ENCODE measurements at regions not wholly inside any gene's neighbourhood (a gene's known extent, or its start where the extent isn't known, plus 50 kb on each side); places are given as distances from the start of the nearest gene placed in this dataset.

- BruUV-seq (replicated peaks) = no TSS peak
- no peak overlapping the region for H3K4me3 ChIP-seq
- FAIRE-seq = no peak
- H3K27ac ChIP-seq (ENCODE audit: control insufficient read depth, insufficient read depth) = no peak overlapping the region
- H3K4me1 ChIP-seq (ENCODE audit: control insufficient read depth, insufficient read depth, low read length) = no peaks in the 10 kb centered on the region
- H3K4me2 ChIP-seq (ENCODE audit: control insufficient read depth, insufficient read depth) = no peak overlapping the region
- POLR2A ChIA-PET = no interaction called here
- H3K9ac ChIP-seq (ENCODE audit: control insufficient read depth, insufficient read depth, low read length) = no peak overlapping the region
- in situ Hi-C loops (cut with MboI) = no loop called here
- SMC1A ChIA-PET (ENCODE audit: uncharacterized antibody, unreplicated experiment) = no interaction called here
- H3K9me3 ChIP-seq (replicated peaks; ENCODE audit: control insufficient read depth, insufficient read depth, low read length) = no peaks in the 10 kb centered on the region; the same call in 2 of the 3 replicates
- no peaks in the 10 kb centered on the region for H3K36me3 ChIP-seq (ENCODE audit: control insufficient read depth in 2 of 2, insufficient read depth in 2 of 2, low read length in 1 of 2)
- no peaks in the 10 kb centered on the region for H3K27me3 ChIP-seq (replicated peaks in 1 of 2; ENCODE audit: control insufficient read depth in 2 of 2, insufficient read depth in 2 of 2, low read length in 1 of 2)
- H3K79me2 ChIP-seq (ENCODE audit: control insufficient read depth, insufficient read depth, low read length) = no peaks in the 10 kb centered on the region
- intact Hi-C loops (cut with micrococcal nuclease; ENCODE audit: unreplicated experiment) = no loop called here
- no peaks in the 10 kb centered on the region for H4K20me1 ChIP-seq (ENCODE audit: control insufficient read depth, insufficient read depth)
- no peak for ATAC-seq
- CTCF ChIA-PET = no interaction called here
- RAD21 ChIA-PET (ENCODE audit: unreplicated experiment) = no interaction called here
- TF ChIP-seq TCF7 (IDR thresholded peaks at IDR 0.05; ENCODE audit: borderline replicate concordance) (no peak), NBN (IDR thresholded peaks at IDR 0.05) (no peak), ZNF274 (IDR thresholded peaks at IDR 0.05; ENCODE audit: insufficient read depth, insufficient read length) (no peak), BACH1 (IDR thresholded peaks at IDR 0.05; ENCODE audit: borderline replicate concordance) (no peak), STAT1 (conservative IDR thresholded peaks at IDR 0.05) (no peak), MEF2A (IDR thresholded peaks at IDR 0.05; ENCODE audit: insufficient read depth, low read depth, low read length) (no peak), NFIC (IDR thresholded peaks at IDR 0.05; ENCODE audit: low read depth, low read length) (no peak), SP1 (IDR thresholded peaks at IDR 0.05; ENCODE audit: low read depth, low read length) (no peak), E2F8 (IDR thresholded peaks at IDR 0.05; ENCODE audit: low read depth, partially characterized antibody) (no peak), MYB (IDR thresholded peaks at IDR 0.05; ENCODE audit: borderline replicate concordance, low read depth, low read length) (no peak), SREBF1 (IDR thresholded peaks at IDR 0.05; ENCODE audit: low read length) (no peak)
- DNase-seq (ENCODE audit: low read depth, low spot score) = no peak
- H2AFZ ChIP-seq (ENCODE audit: control insufficient read depth, low read depth, low read length) = no peak overlapping the region
Measured at GRCh38 chr4:124862261-124862660, 149.7 kb upstream of the ANKRD50 start.

Measured in GM12878 (cell line).